ENCODE measurements at regions not wholly inside any gene's neighbourhood (a gene's known extent, or its start where the extent isn't known, plus 50 kb on each side); places are given as distances from the start of the nearest gene placed in this dataset.
"Not testable (repeated sequence)": the region's sequence is repeated elsewhere in the genome, so short reads cannot be mapped to it uniquely, and the experiment has no call there.

DNA sequence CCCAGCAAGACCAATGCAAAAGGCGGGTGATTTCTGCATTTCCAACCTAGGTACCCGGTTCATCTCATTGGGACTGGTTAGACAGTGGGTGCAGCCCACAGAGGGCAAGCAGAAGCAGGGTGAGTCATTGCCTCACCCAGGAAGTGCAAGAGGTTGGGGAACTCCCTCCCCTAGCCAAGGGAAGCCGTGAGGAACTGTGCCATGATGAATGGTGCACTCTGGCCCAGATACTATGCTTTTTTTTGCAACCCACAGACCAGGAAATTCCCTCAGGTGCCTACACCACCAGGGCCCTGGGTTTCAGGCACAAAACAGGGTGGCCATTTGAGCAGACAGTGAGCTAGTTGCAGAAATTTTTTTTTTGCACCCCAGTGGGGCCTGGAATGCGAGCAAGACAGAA lies 662.6 kb upstream of the ACVR2A start:
- DNase-seq (ENCODE audit: low spot score), result no peak

DNA sequence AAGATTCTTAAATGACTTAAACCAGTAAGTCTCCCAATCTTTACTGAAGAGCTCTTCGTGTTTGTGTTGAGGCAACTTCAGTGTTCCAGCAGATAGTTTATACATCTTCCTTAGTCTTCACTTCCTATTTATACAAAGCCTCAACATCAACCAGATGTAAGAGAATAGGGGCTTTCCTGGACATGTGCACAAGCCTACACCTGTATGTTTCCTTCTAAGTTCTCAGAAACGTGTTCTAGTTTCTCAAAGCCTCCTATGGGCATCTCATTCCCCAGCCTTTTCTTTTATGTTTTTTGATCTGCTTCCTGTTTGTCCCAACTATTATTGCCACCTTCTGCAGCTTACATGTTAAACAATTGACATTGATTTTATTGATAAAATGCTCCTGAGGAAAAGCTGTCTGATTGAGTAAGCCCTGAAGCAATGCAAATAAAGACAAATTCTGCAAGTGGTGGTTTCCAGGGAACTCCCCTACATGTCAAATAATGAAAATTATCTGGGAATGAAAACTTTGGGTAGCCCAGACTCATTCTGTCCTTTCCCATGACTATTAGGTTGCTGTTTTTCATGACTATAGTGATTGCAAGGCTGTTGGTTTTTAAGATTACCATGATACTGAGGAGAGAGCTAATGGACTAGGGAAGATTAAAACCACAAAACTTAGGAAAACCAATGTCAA lies 663.3 kb upstream of the ACVR2A start:
- DNase-seq (ENCODE audit: low spot score), result peak; percentile 5

DNA sequence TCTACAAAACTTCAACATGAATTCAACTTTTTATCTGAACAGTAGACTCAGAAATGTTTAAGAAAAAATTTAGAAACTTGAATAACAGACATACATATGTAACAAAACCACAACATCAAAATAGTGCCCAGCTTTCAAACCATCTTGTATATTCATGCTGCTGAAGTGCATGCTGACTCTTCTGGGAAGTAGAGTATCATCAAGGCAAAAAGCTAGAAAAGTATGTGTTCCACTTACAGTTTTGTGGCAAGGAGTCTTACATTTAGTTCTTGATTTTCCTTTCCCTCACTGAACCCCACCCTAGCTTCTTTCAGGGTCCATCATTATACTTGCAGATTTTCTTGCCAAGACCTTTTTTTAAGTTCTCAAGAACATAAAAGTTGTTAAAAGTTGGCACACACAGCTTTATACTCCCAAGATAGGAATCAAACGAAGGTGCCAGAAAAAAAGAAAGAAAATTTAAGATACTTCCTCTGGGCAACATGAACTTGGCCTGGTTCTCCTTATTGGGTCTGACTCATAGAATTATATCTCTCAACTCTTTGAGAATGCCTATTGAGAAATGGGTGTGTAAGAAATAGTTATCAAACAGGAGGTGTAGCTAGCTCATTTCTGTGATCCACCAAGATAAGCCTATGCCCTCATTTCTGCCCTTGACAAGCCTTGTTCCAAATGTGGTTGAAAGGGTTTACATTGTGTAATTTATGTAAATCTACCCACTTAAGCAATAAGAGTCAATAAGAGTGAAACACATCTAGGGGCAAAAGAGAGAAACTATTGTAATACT lies 667.6 kb upstream of the ACVR2A start:
- no peak for DNase-seq (ENCODE audit: low spot score)

DNA sequence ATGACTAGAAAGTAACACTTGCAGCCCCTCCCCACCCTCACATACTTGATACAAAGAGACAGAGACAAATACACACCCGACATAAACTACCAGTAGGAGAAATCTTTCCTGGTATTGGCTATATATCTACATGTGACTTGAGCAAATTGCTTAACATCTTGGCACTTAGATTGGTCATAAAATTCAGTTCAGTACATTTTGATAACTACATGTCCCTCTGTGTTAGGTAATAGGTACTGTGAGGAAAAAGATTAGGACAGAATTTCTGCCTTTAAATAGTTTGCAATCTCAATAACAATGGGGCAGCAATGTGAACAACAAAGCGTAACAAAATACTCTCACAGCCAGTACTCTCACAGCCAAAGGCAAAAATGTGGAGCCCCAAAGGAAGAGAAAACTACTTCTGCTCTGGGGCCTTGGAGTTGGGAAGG lies 670.0 kb upstream of the ACVR2A start:
- DNase-seq (ENCODE audit: low spot score), result no peak

DNA sequence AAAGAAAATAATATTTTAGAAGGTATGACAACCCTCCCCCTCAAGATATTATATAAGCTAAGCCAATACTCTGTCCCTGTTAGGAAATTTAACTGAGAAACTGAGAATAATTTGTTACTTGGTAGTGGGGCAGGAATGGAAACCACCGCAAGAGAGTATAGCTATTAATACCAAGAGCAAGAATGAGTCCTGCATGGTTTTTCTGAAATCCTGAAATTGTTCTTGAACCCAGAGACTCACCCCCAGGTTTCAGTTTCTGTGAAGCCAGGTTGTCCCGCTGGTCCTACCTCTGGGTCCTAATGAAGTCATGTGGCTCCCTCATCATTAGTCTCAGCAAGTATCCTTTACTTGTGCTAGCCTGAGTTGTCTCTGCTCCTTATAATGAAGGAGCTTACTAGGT lies 671.0 kb upstream of the ACVR2A start:
- DNase-seq (ENCODE audit: low spot score), result no peak

DNA sequence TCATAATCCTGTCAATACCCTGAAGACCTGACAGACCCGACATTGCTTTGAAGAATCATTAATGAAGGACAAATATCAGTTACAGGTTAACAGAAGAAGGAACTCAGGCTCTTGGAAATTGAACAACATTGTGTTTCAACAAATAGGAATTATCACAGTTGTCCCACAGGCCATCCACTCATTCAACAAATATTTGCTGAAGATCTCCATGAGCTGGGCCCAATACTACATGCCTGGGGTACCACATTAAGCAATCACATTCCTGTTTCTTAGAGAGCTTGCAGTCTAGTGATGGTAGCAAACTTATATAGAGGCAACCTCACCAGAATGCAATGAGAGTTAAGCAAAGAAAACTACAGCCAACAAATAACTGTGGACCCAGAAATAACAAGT lies 671.6 kb upstream of the ACVR2A start:
- DNase-seq (ENCODE audit: low spot score), result no peak

DNA sequence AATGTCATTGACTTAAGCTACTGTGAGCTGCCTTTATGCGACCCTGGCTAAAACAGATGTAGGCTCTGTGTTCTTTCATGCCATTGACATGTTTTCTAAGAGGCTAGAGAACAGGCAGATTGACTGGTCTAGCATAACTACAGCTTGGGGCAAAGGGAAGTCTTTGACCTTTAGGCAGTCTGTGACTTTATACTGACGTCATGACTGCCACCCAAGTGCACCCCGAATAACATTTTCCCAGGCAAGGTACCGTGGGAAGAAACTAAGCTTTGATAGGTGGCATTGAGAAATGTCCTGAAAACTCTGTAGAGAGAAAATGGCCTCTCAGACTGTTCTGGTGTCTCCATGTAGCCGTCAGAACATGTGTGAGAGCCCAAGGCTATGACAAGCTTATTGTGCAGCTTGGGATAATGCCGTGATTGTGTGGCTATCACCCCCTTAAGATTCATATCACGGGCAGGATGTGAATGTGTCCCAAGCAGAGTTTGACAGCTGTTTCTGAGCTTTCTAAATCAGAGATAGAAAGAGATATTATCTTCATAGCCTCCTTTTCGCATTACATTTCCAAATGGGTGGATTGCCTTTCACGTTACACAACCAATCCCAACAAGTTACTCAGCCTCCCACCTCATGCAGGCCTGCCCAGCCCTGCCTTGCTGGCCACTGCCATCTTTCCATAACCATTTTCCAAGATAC lies 672.2 kb upstream of the ACVR2A start:
- DNase-seq (ENCODE audit: low spot score), result no peak

DNA sequence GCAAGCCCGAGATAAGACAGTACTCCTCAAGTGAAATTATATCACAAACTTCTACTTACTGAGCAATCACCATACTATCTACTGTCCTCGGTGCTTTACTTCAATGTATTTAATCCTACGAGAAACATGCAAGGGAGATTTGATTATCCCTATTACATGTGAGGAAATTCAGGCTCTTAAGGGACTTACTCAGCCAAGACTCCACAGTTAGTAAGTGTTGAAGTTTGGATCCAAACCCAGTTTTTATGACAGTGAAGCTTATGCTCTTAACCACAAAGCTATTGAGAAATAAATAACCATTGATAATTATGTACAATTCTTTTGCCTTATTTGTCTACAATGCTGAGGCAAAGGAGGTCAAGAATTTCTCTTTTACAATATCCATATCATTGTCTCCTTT lies 672.9 kb upstream of the ACVR2A start:
- no peak for DNase-seq (ENCODE audit: low spot score)

DNA sequence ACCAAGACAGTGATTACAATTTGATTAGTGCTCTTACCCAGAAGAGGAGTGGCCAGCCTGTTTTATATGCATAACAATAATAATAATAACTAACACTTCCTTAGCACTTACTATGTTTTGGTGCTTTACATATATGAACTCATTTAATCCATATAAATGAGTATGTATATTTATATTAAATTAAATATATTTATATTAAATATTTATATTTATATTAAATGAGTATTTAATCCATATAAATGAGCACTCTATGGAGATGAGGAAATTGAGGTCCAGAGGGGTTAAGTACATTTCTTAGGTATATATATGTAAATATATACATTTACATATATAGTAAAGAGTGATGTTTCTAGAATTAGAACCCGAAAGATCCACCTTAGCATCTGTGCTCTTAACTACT lies 673.9 kb upstream of the ACVR2A start:
- no peak for DNase-seq (ENCODE audit: low spot score)

DNA sequence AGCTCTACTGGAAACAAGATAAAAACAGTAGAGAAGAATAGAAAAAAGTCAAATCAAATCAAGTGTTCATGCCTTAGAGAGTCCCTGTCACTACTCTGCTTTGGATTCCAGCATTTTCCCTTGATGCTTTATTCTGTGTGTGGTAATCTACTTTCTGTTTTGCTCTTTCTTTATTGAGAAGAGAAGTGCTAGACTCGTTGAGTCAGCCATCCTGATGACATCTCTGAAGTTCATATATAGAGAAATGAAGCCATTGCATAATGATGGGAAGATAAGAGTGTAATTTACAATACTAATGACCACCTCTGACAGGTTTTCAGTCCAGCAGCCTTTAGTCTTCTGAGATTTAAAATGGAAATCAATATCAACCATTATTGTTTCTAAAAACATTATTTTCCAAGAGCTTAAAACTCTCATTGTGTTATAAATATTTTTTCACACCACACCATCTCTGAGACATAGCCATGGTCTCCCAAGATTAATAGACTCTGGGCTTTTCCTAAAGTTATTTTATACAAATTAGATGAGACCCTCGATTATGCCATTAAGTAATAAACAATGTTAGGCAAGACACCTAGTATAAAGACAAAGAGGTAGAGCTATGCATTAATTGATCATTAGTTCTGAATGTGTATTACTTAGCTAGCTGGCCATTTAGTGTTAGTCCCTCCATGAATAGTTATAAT lies 679.0 kb upstream of the ACVR2A start:
- no peak for DNase-seq (ENCODE audit: low spot score)

DNA sequence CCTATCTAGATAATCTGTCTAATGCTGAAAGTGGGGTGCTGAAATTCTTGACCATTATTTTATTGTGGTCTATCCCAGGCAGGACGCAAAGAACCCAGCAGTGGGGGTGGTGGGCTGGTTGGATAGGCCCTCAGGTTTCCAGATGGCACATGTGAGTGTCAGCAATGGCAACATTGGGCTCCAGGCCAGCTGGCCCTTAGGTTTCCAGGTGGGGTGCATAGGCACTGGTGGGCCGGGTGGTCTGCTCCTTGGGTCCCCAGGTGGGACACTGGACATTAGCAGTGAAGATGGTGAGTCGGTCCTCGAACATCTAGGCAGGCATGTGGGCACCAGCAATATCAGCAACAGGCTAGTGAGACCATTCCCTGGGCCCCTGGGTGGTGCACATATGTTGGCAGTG lies 680.3 kb upstream of the ACVR2A start:
- no peak for DNase-seq (ENCODE audit: low spot score)

DNA sequence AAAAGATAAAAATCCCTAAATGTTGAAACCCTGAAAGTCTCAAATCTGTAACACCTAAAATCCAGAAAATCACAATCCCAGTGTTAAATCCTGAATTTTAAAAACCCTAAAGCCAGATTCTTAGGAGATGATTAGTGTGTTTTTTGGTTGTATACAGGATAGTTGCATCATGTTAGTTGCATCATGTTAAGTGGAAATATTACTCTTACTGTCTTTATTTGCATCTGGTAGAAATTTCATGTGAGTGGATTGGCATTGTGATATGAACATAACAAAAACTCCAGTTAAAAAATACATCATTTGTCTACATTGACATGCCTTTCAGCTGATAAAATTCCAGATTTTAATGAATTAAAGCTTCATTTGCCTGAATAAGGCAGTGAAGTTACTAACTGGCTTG lies 683.1 kb upstream of the ACVR2A start:
- no peak for DNase-seq (ENCODE audit: low spot score)

DNA sequence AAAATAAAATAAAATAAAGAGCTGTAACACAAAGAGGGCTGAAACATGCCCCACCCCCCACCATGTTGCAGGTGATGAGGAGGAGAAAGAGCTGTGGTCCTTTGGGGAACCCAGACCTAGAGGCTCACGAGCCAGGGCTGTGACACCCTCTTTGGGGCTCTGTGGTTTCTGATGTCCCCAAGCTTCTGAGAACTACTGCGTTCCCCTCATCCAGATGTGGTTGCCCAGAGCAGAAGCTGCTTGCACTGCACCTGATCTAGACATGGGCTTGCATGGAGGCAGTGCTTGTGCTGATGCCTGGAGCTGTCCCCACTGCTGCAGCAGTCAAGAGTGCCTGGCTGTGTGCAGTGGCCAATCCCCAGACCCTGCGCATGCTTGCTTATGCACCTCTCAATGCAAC lies 687.9 kb upstream of the ACVR2A start:
- DNase-seq (ENCODE audit: low spot score), result no peak

DNA sequence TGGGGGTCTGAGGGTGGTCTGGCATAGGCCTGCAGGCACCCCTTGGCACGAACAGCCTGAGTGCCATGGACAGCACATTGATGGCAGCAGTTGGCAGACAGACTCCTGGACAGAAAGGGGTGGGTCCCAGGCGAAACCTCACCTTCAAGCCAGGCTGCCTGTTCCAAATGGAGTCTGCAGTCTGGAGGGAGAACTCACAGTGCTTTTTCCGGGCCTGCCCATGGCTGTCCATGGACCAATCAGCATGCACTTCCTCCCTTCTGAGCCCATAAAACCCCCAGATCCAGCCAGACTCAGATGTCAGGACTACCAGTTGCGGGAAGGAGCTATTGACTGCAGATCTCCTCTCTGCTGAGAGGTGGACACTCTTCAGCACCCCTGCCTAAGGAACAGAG lies 694.6 kb upstream of the ACVR2A start:
- DNase-seq (ENCODE audit: low spot score), result no peak

DNA sequence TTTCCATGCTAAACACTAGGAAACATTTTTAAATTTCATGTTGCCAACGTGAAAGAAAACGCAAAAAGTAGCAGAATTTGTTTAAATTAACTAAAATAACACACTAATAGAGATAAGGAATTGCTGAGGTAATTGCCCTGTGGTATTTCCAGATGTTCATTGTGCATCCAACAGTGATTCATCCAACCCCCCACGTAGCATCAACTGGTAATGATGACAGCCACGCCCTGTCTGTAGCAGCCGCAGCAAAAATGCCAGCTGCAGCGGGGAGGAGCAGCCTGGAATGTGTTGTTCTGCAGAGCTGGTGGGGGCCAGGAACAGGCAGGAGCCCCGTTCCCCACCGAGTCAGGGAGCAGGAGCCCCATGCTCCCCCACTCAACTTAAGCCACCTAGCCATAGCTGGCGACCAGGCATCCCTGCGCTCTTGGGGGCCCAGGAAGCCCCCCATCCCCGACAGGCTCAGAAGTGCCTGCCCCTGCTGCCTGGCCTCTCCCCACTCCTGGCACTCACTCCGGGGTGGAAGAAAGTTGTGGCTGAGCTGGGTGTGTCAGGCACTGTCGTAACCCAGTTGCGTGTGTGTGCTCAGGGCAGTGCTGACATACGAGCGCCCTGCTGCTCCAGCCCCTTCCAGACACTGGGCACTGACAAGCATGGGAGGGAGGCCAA lies 695.1 kb upstream of the ACVR2A start:
- no peak for DNase-seq (ENCODE audit: low spot score)

DNA sequence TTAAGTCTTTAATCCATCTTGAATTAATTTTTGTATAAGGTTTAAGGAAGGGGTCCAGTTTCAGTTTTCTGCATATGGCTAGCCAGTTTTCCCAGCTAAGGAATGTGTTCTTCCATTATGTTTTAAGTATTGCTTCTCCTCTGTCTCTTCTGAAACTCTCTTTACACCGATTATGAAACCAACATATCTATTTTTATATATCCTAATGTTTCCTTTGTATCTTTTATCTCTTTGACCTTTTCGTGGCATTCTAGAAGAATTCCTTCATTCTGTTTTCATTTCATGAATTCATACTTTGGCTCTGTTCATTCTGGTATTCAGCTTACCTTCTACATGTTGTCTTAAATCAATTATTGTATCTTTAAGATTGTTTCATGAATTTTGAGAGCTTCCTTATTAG lies 697.0 kb upstream of the ACVR2A start:
- DNase-seq (ENCODE audit: low spot score), result no peak

DNA sequence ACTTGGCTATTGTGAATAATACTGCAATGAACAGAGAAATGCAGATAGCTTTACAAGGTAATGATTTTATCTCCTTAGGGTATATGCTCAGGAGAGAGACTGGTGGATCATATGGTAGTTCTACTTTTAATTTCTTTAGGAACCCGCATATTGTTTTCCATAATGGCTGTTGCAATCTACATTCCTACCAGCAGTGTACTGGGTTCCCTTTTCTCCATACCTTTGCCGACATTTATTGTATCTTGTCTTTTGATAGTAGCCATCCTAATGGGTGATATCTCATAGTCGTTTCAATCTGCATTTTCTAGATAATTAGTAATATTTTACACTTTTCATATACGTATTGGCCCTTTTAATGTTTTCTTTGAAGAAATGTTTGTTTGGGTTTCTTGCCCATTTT lies 702.9 kb upstream of the ACVR2A start:
- no peak for DNase-seq (ENCODE audit: low spot score)

DNA sequence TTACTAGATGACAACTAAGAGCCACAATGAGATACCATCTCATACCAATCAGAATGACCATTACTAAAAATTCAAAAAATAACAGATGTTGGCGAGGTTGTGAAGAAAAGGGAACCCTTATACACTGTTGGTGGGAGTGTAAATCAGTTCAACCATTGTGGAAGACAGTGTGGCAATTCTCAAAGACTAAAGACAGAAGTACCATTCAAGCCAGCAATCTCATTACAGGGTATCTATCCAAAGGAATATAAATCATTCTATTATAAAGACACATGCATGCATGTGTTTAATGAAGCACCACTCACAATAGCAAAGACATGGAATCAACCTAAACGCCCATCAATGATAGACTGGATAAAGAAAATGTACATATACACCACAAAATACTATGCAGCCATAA lies 705.1 kb upstream of the ACVR2A start:
- not testable (repeated sequence) for DNase-seq (ENCODE audit: low spot score)

DNA sequence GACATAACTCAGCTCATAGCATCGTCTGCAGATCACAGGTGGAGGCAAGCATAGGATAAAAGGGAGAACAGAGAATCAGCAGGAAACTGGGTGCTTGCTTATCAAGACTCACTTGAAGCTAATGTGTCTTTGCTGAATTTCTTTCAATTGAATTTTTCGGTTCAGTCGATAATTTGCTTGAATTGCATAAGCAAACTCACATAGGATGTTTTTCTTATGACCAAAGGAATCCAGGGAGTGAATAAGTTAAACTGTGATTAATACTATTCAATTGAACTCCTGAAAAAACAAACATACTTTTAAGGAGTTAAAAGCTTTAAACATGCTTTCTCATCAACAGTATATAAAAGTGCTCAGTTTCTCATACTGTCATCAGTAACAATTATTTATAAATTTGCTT lies 707.1 kb upstream of the ACVR2A start:
- DNase-seq (ENCODE audit: low spot score), result no peak

DNA sequence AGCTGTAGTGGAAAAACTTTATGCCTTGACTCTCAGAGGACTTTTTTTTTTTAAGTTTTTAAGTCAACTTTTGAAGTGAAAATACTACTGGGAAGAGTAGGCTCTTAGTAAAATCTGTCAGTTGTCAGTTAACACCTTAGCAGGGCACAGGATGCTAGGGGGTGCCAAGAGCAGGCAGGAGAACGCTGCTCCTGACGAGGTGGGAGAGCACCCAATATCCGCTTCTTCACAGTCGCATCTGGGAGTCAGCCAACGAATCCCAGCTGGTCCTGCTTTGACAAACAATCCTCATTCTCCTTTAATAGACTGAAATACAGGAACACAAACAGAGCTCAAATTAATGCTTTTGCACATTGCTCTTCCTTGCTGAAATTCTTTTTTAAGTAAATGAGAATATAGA lies 709.5 kb upstream of the ACVR2A start:
- DNase-seq (ENCODE audit: low spot score), result no peak

DNA sequence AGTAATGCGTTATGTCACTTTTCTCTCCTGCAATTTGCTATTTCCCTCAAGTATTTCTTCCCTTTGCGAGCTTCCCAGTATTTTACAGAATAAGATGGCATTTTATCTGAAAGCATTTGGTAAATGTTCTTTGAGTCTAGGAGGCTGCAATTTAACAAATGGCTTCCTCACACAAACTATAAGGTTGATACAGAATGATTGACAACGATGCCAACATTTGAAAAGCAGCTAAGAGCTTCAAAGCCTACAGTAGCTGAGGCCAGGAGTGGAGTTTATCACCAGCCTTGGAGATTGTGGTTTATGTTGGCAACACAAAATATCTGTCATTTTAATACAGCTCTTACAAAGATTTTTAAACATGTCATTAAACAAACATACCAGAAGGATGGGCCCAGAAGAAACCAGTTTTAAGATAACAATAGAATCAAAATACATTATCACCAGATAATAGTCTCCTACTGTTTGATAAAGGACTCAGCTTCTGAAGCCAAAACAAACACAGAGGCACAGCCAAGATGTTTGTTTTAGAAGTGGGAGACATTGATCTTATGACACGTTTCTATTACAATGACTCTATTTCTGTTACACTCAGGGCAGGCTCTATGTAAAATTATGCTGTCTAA lies 711.4 kb upstream of the ACVR2A start:
- no peak for DNase-seq (ENCODE audit: low spot score)

DNA sequence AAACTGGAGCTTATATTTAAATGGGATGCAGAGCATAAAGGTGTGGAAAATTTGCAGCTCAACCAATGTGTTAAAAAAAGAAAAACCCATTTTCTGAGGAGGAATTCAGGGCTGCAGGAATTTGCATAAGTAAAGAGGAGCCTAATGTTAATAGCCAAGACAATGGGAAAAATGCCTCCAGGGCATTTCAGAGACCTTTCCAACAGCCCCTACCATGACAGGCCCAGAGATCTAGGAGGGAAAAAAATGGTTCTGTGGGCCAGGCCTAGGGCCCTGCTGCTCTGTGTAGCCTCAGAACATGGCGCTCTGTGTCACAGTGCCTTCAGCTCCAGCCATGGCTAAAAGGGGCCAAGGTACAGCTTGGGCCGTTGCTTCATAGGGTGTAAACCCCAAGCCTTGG lies 719.7 kb upstream of the ACVR2A start:
- DNase-seq (ENCODE audit: low spot score), result no peak
